ENCODE measurements at regions not wholly inside any gene's neighbourhood (a gene's known extent, or its start where the extent isn't known, plus 50 kb on each side); places are given as distances from the start of the nearest gene placed in this dataset.
"Not testable (repeated sequence)": the region's sequence is repeated elsewhere in the genome, so short reads cannot be mapped to it uniquely, and the experiment has no call there.

DNA sequence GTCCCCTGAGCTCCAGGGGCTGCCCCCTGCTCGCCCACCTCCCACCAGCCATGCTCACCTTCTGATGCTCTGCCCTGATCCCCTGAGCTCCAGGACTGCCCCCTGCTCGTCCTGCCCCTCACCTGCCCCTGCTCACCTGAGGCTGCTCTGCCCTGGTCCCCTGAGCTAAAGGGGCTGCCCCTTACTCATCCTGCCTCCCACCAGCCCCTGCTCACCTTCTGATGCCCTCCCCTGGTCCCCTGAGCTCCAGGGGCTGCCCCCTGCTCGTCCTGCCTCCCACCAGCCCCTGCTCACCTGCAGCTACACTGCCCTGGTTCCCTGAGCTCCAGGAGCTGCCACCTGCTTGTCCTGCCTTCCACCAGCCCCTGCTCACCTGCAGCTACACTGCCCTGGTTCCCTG is 247.2 kb downstream of the TMEM121 start:
- H3K9me3 Mint-ChIP-seq = peaks cover 3% of the 10 kb centered on the region
- TF ChIP-seq, protein P1, sequence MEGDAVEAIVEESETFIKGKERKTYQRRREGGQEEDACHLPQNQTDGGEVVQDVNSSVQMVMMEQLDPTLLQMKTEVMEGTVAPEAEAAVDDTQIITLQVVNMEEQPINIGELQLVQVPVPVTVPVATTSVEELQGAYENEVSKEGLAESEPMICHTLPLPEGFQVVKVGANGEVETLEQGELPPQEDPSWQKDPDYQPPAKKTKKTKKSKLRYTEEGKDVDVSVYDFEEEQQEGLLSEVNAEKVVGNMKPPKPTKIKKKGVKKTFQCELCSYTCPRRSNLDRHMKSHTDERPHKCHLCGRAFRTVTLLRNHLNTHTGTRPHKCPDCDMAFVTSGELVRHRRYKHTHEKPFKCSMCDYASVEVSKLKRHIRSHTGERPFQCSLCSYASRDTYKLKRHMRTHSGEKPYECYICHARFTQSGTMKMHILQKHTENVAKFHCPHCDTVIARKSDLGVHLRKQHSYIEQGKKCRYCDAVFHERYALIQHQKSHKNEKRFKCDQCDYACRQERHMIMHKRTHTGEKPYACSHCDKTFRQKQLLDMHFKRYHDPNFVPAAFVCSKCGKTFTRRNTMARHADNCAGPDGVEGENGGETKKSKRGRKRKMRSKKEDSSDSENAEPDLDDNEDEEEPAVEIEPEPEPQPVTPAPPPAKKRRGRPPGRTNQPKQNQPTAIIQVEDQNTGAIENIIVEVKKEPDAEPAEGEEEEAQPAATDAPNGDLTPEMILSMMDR (IDR thresholded peaks at IDR 0.05) = no peak
- DNase-seq = no peak
- H3K4me3 Mint-ChIP-seq = peak overlapping the region; percentile 94
- H3K27ac Mint-ChIP-seq = peak overlapping the region; percentile 89
- peaks cover 64% of the 10 kb centered on the region for H3K4me1 Mint-ChIP-seq
- ATAC-seq (ENCODE audit: low read depth) = no peak
- ChIA-PET POLR2A (interaction anchor here (0.6 to 7.4 kb wide), 15 partner anchors 15 to 941 kb away, joined by 3 to 96 read pairs (median 4); no protein-coding TSS in a partner anchor), CTCF (interaction anchor here (1.0 kb wide), 1 partner anchor 12 kb away, joined by 3 read pairs; no protein-coding TSS in a partner anchor)
- intact Hi-C loops (cut with micrococcal nuclease) = no loop called here
- peaks cover 45% of the 10 kb centered on the region for H3K36me3 Mint-ChIP-seq (ENCODE audit: low read depth)
- no peaks in the 10 kb centered on the region for H3K27me3 Mint-ChIP-seq

DNA sequence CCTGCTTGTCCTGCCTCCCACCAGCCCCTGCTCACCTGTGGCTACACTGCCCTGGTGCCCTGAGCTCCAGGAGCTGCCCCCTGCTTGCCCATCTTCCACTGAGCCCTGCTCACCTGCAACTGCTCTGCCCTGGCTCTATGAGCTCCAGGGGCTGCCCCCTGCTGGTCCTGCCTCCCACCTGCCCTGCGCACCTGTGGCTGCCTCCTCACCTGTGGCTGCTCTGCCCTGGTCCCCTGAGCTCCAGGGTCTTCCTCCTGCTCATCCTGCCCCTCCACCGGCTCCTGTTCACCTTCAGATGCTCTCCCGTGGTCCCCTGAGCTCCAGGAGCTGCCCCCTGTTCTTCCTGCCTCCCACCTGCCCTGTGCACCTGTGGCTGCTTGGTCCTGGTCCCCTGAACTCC is 247.6 kb downstream of the TMEM121 start:
- Mint-ChIP-seq H3K4me3 (peak overlapping the region; percentile 94), H3K4me1 (peaks cover 64% of the 10 kb centered on the region), H3K36me3 (ENCODE audit: low read depth) (peaks cover 45% of the 10 kb centered on the region), H3K9me3 (peaks cover 3% of the 10 kb centered on the region), H3K27me3 (no peaks in the 10 kb centered on the region), H3K27ac (peak overlapping the region; percentile 89)
- POLR2A ChIA-PET = interaction anchor here (0.6 to 7.4 kb wide), 13 partner anchors 27 to 942 kb away, joined by 3 to 96 read pairs (median 4); no protein-coding TSS in a partner anchor
- ATAC-seq (ENCODE audit: low read depth) = no peak
- intact Hi-C loops (cut with micrococcal nuclease) = no loop called here
- CTCF ChIA-PET = interaction anchor here (1.0 kb wide), 1 partner anchor 11 kb away, joined by 3 read pairs; no protein-coding TSS in a partner anchor
- no peak for DNase-seq
- TF ChIP-seq, protein P1 (IDR thresholded peaks at IDR 0.05) = no peak

DNA sequence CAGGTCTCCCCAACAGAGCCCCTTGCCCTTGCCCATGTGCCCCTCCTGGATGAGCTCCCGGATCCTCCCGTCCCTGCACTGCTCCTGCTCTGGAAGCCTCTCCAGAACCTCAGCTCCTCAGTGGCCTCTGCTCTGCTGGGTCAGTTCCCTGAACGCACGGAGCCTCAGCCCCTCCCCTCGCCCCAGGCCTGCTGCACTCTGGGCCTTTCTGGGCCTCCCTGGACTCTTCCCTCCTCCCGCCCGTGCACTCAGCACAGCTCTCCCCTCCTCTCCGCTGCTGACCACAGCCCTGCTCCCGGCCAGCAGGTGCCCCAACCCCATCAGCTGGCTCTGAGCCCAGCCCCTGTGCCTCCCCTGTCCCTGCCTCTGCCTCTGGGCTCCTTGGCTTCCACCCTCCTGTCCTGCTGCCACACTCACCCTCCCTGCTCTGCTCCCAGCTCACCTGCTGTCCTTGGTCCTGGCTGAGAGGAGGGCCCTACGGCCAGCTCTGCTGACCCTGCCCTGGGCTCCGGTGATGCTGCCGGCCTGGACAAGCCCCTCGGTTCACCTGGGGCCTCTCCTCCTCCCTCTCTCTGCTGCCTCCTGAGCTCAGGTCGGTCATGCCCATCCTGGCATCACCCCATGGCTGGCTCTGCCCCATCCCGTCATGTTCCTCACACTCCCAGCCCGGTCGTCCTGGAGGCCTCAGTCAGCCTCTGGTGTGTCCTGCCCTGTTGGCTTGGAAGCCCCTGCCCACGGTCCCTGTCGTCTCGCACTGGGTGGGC is 248.4 kb downstream of the TMEM121 start:
- intact Hi-C loops (cut with micrococcal nuclease) = loop anchor here (1.0 to 5.0 kb wide), 2 partner anchors 44 to 78 kb away; no protein-coding TSS in a partner anchor
- H3K27me3 Mint-ChIP-seq; H3K9me3 Mint-ChIP-seq; DNase-seq; CTCF ChIA-PET; ATAC-seq (ENCODE audit: low read depth): not testable (repeated sequence)
- H3K4me3 Mint-ChIP-seq = peak overlapping the region; percentile 94
- peak overlapping the region; percentile 89 for H3K27ac Mint-ChIP-seq
- H3K4me1 Mint-ChIP-seq = peaks cover 68% of the 10 kb centered on the region
- H3K36me3 Mint-ChIP-seq (ENCODE audit: low read depth) = peaks cover 40% of the 10 kb centered on the region
- POLR2A ChIA-PET = interaction anchor here (0.8 to 7.4 kb wide), 9 partner anchors 29 to 129 kb away, joined by 3 to 96 read pairs (median 4); no protein-coding TSS in a partner anchor

DNA sequence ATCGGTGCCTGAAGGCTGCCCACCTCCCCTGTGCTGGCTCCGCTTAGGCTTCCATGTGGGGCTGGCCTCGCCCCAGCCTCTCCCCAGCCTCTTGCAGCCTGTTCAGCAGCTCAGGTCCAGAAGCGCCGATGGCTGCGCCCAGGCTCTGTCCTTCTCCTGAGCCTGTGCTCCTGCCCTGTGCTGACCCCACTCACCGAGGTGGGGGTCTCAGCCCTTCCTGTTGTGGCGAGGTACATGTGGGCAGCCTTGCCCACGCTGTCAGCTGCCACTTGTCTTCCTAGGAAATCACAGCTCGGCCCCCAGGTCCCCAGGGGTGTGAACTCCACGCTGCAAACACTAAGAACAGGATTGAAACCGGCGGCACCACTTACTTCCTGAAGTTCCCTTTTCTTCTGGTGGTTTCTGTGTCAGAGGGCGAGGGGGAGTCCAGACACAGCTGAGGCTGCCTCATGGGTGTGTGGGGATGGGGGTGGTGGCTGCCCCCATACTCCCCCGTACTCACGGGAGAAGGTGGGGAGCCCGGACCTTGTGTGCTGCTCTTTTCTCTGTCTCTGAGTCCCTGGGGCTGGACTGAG is 249.1 kb downstream of the TMEM121 start:
- Mint-ChIP-seq H3K9me3 (peaks cover 11% of the 10 kb centered on the region), H3K36me3 (ENCODE audit: low read depth) (peaks cover 35% of the 10 kb centered on the region), H3K4me1 (peaks cover 62% of the 10 kb centered on the region), H3K27ac (peak overlapping the region; percentile 89), H3K4me3 (peak overlapping the region; percentile 94)
- POLR2A ChIA-PET = interaction anchor here (0.6 to 7.4 kb wide), 9 partner anchors 18 to 129 kb away, joined by 3 to 96 read pairs (median 3); no protein-coding TSS in a partner anchor
- CTCF ChIA-PET, H3K27me3 Mint-ChIP-seq, DNase-seq: not testable (repeated sequence)
- intact Hi-C loops (cut with micrococcal nuclease) = loop anchor here (1.0 to 5.0 kb wide), 2 partner anchors 43 to 77 kb away; no protein-coding TSS in a partner anchor
- peak; percentile 87 for ATAC-seq (ENCODE audit: low read depth)

DNA sequence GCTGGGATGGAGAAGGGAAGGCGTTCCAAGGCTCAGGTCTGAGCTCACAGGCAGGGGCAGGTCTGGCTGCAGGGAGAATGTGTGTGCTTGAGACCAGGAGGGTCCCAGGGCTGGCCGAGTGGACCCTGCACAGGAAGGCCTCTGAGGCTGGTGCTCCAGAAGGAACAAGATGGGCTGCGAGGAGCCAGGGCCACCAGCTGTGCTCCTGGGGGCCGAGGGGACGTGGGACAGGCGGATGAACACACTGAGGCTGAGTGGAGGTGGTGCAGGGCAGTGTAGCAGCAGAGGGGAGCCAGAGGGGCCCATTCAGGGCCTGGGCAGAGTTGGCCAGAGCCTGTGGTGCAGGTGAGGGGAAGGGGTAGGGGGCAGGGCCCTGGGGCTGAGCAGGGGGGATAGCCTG is 249.7 kb downstream of the TMEM121 start:
- DNase-seq; ATAC-seq (ENCODE audit: low read depth); H3K27me3 Mint-ChIP-seq: not testable (repeated sequence)
- POLR2A ChIA-PET = interaction anchor here (0.7 to 7.4 kb wide), 5 partner anchors 17 to 96 kb away, joined by 3 to 96 read pairs (median 4); no protein-coding TSS in a partner anchor
- Mint-ChIP-seq H3K9me3 (peaks cover 12% of the 10 kb centered on the region), H3K4me3 (peak overlapping the region; percentile 94), H3K4me1 (peaks cover 60% of the 10 kb centered on the region), H3K27ac (peak overlapping the region; percentile 89), H3K36me3 (ENCODE audit: low read depth) (peaks cover 36% of the 10 kb centered on the region)
- CTCF ChIA-PET = interaction anchor here (0.8 kb wide), 1 partner anchor 42 kb away, joined by 3 read pairs; no protein-coding TSS in a partner anchor
- intact Hi-C loops (cut with micrococcal nuclease) = loop anchor here (5.0 kb wide), 1 partner anchor 76 kb away; no protein-coding TSS in a partner anchor

DNA sequence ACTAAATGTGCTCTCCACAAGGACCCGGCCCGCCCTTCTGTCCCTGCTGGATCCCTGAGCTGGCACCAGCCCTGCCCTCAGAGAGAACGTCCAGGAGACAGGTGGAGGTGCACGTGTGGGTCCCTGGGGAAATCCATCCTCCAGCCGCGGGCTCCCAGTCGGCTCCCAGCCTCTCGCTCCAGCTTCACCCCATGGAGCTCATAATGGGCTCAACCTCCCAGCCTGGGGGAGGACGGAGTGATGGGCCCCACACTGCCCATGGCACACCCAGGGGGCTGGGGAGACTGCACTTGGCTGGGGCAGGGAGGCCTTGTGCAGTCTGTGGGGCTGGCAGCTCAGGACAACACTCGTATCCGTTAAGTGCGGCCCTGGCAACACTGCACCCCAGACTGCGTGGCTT is 250.5 kb downstream of the TMEM121 start:
- peak overlapping the region; percentile 94 for H3K4me3 Mint-ChIP-seq
- peaks cover 38% of the 10 kb centered on the region for H3K36me3 Mint-ChIP-seq (ENCODE audit: low read depth)
- ATAC-seq (ENCODE audit: low read depth) = no peak
- peaks cover 60% of the 10 kb centered on the region for H3K4me1 Mint-ChIP-seq
- ChIA-PET POLR2A (interaction anchor here (5.2 to 7.4 kb wide), 2 partner anchors 39 to 82 kb away, joined by 89 to 96 read pairs; no protein-coding TSS in a partner anchor), CTCF (interaction anchor here (0.8 kb wide), 1 partner anchor 41 kb away, joined by 3 read pairs; no protein-coding TSS in a partner anchor)
- intact Hi-C loops (cut with micrococcal nuclease) = loop anchor here (5.0 kb wide), 1 partner anchor 75 kb away; no protein-coding TSS in a partner anchor
- DNase-seq = no peak
- peaks cover 17% of the 10 kb centered on the region for H3K9me3 Mint-ChIP-seq
- H3K27me3 Mint-ChIP-seq = no peaks in the 10 kb centered on the region
- H3K27ac Mint-ChIP-seq = no peak overlapping the region
- TF ChIP-seq, protein P1 (IDR thresholded peaks at IDR 0.05) = no peak
